ENCODE measurements at regions not wholly inside any gene's neighbourhood (a gene's known extent, or its start where the extent isn't known, plus 50 kb on each side); places are given as distances from the start of the nearest gene placed in this dataset.

- in situ Hi-C loops (cut with HindIII; ENCODE audit: low sequenced_read_pairs): no loop called here
- TF ChIP-seq CTCF (IDR thresholded peaks at IDR 0.05; ENCODE audit: low read depth, low read length, missing control alignments): no peak
- no peak for DNase-seq (ENCODE audit: low read depth)
- H3K4me3 ChIP-seq (ENCODE audit: low read depth, low read length): no peak overlapping the region
These were observed 769.8 kb downstream of the BRD1 start for GRCh38 chr22:49057910-49058309.

- in situ Hi-C loops (cut with HindIII; ENCODE audit: low sequenced_read_pairs): no loop called here
- no peak for DNase-seq (ENCODE audit: low read depth)
- TF ChIP-seq CTCF (IDR thresholded peaks at IDR 0.05; ENCODE audit: low read depth, low read length, missing control alignments): no peak
- no peak overlapping the region for H3K4me3 ChIP-seq (ENCODE audit: low read depth, low read length)
These were observed 771.4 kb downstream of the BRD1 start for GRCh38 chr22:49056301-49056700.

GRCh38 chr22:49055406-49055805 is 772.3 kb downstream of the BRD1 start:
- no peak for TF ChIP-seq CTCF (IDR thresholded peaks at IDR 0.05; ENCODE audit: low read depth, low read length, missing control alignments)
- no peak for DNase-seq (ENCODE audit: low read depth)
- H3K4me3 ChIP-seq (ENCODE audit: low read depth, low read length): no peak overlapping the region
- in situ Hi-C loops (cut with HindIII; ENCODE audit: low sequenced_read_pairs): no loop called here

GRCh38 chr22:49053578-49053977 is 774.1 kb downstream of the BRD1 start:
- in situ Hi-C loops (cut with HindIII; ENCODE audit: low sequenced_read_pairs): no loop called here
- TF ChIP-seq CTCF (IDR thresholded peaks at IDR 0.05; ENCODE audit: low read depth, low read length, missing control alignments): no peak
- no peak for DNase-seq (ENCODE audit: low read depth)
- no peak overlapping the region for H3K4me3 ChIP-seq (ENCODE audit: low read depth, low read length)

- no peak for DNase-seq (ENCODE audit: low read depth)
- no peak overlapping the region for H3K4me3 ChIP-seq (ENCODE audit: low read depth, low read length)
- no peak for TF ChIP-seq CTCF (IDR thresholded peaks at IDR 0.05; ENCODE audit: low read depth, low read length, missing control alignments)
- in situ Hi-C loops (cut with HindIII; ENCODE audit: low sequenced_read_pairs): no loop called here
These were observed 775.1 kb downstream of the BRD1 start for GRCh38 chr22:49052560-49052959.

- no peak for TF ChIP-seq CTCF (IDR thresholded peaks at IDR 0.05; ENCODE audit: low read depth, low read length, missing control alignments)
- in situ Hi-C loops (cut with HindIII; ENCODE audit: low sequenced_read_pairs): no loop called here
- H3K4me3 ChIP-seq (ENCODE audit: low read depth, low read length): no peak overlapping the region
- no peak for DNase-seq (ENCODE audit: low read depth)
These were observed 775.6 kb downstream of the BRD1 start for GRCh38 chr22:49052023-49052538.
